NCI-H2107 treated with DMSO at 0.1 percent for 48 hours (cell line): ENCODE measurements at regions not wholly inside any gene's neighbourhood (a gene's known extent, or its start where the extent isn't known, plus 50 kb on each side); places are given as distances from the start of the nearest gene placed in this dataset.

ENCODE experiments used
- DNase-seq: peaks from one replicate; lab custom pipeline; 2025; ENCODE audit not compliant: unreplicated experiment; lab: John Stamatoyannopoulos, UW

- DNase-seq = no peak
These were observed 347.5 kb downstream of the SAMD5 start for GRCh38 chr6:147855803-147856482.

GRCh38 chr6:147856687-147857086 is 348.2 kb downstream of the SAMD5 start:
- DNase-seq = no peak

- no peak for DNase-seq
These were observed 349.9 kb downstream of the SAMD5 start for GRCh38 chr6:147858421-147858820.

GRCh38 chr6:147859071-147859470 is 350.6 kb downstream of the SAMD5 start:
- no peak for DNase-seq

- DNase-seq = no peak
These were observed 353.2 kb downstream of the SAMD5 start for GRCh38 chr6:147861696-147862095.

GRCh38 chr6:147867433-147868226 is 359.1 kb downstream of the SAMD5 start:
- no peak for DNase-seq

GRCh38 chr6:147868427-147869190 is 360.1 kb downstream of the SAMD5 start:
- DNase-seq = no peak

GRCh38 chr6:147869201-147869600 is 360.7 kb downstream of the SAMD5 start:
- DNase-seq = no peak

- DNase-seq = no peak
These were observed 361.4 kb downstream of the SAMD5 start for GRCh38 chr6:147869869-147870268.

- DNase-seq = no peak
These were observed 362.1 kb downstream of the SAMD5 start for GRCh38 chr6:147870506-147871110.

- no peak for DNase-seq
These were observed 363.5 kb downstream of the SAMD5 start for GRCh38 chr6:147872002-147872401.

- no peak for DNase-seq
These were observed 365.3 kb downstream of the SAMD5 start for GRCh38 chr6:147873816-147874215.

GRCh38 chr6:147874322-147874721 is 365.8 kb downstream of the SAMD5 start:
- no peak for DNase-seq

- no peak for DNase-seq
These were observed 370.6 kb downstream of the SAMD5 start for GRCh38 chr6:147879031-147879580.

GRCh38 chr6:147881432-147881831 is 372.9 kb downstream of the SAMD5 start:
- DNase-seq = no peak

GRCh38 chr6:147888374-147888773 is 379.9 kb downstream of the SAMD5 start:
- DNase-seq = no peak

GRCh38 chr6:147891671-147892070 is 383.2 kb downstream of the SAMD5 start:
- DNase-seq = no peak

- no peak for DNase-seq
These were observed 384.0 kb downstream of the SAMD5 start for GRCh38 chr6:147892476-147892875.

GRCh38 chr6:147895272-147895671 is 386.8 kb downstream of the SAMD5 start:
- no peak for DNase-seq

GRCh38 chr6:147900247-147900830 is 391.8 kb downstream of the SAMD5 start:
- no peak for DNase-seq

GRCh38 chr6:147903321-147903720 is 394.8 kb downstream of the SAMD5 start:
- no peak for DNase-seq
